HCT116 (cell line): ENCODE measurements at regions not wholly inside any gene's neighbourhood (a gene's known extent, or its start where the extent isn't known, plus 50 kb on each side); places are given as distances from the start of the nearest gene placed in this dataset.

ENCODE experiments used
- EZH2 ChIP-seq: fragments of 200-600 bp; sonication (generic); IDR thresholded peaks from 2 replicates; pipeline ENCODE4 v1.6.1; 2017; ENCODE audit warnings: antibody characterized with exemption, mixed run types
- EZH2phosphoT487 ChIP-seq: fragments of 200-600 bp; IDR thresholded peaks from 2 replicates; pipeline ENCODE4 v1.6.1; 2018; ENCODE audit warnings: antibody characterized with exemption, borderline replicate concordance
- TF ChIP-seq, protein P1 (sequence below), 3 experiments: fragments of 200-600 bp in 1 of 3; sonication (generic) in 1 of 3; IDR thresholded peaks in 2 of 3; conservative IDR thresholded peaks in 1 of 3; 2 replicates each; pipeline ENCODE4 v1.5.1; 2012 to 2017; ENCODE audit warnings: low read depth in 2 of 3, low read length in 2 of 3, antibody characterized with exemption in 1 of 3, borderline replicate concordance in 1 of 3, control low read depth in 1 of 3, mild to moderate bottlenecking in 1 of 3, mixed read lengths in 1 of 3, mixed run types in 1 of 3, moderate library complexity in 1 of 3; ENCODE audit not compliant: insufficient read depth in 1 of 3

DNA sequence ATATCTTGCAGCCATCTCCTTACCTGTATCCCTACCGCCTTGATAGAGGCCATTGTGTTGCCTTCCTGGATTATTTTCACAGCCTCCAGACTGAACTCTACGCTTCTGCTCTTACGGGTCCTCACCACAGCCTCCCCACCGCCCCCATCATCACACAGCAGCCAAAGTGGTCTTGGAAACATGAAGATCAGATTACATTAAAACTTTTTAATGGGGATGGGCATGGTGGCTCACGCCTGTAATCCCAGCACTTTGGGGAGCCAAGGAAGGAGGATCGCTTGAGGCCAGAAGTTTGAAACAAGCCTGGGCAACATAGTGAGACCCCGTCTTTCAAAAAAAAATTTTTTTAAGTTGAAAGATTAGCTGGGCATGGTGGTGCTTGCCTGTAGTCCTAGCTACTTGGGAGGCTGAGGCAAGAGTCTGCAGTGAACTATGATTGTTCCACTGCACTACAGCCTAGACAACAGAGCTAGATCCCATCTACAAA is 150.5 kb downstream of the NPIPB5 start:
- TF ChIP-seq, protein P1, sequence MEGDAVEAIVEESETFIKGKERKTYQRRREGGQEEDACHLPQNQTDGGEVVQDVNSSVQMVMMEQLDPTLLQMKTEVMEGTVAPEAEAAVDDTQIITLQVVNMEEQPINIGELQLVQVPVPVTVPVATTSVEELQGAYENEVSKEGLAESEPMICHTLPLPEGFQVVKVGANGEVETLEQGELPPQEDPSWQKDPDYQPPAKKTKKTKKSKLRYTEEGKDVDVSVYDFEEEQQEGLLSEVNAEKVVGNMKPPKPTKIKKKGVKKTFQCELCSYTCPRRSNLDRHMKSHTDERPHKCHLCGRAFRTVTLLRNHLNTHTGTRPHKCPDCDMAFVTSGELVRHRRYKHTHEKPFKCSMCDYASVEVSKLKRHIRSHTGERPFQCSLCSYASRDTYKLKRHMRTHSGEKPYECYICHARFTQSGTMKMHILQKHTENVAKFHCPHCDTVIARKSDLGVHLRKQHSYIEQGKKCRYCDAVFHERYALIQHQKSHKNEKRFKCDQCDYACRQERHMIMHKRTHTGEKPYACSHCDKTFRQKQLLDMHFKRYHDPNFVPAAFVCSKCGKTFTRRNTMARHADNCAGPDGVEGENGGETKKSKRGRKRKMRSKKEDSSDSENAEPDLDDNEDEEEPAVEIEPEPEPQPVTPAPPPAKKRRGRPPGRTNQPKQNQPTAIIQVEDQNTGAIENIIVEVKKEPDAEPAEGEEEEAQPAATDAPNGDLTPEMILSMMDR (IDR thresholded peaks at IDR 0.05 in 2 of 3, conservative IDR thresholded peaks at IDR 0.05 in 1 of 3; ENCODE audit: borderline replicate concordance in 1 of 3, insufficient read depth in 1 of 3, low read depth in 2 of 3, low read length in 2 of 3) = no peak
- no peak for TF ChIP-seq EZH2phosphoT487
- TF ChIP-seq EZH2 = no peak
